Endothelial cell of umbilical vein (primary cell): ENCODE measurements at regions not wholly inside any gene's neighbourhood (a gene's known extent, or its start where the extent isn't known, plus 50 kb on each side); places are given as distances from the start of the nearest gene placed in this dataset.

ENCODE experiments used
- MYC ChIP-seq: IDR thresholded peaks from one replicate; pipeline ENCODE4 v1.6.1; 2011; ENCODE audit warnings: mild to moderate bottlenecking, low read depth, low read length
- POLR2A ChIP-seq: IDR thresholded peaks from 2 replicates; pipeline ENCODE4 v1.6.1; 2012; ENCODE audit warnings: low read depth, mild to moderate bottlenecking, control low read depth, low read length
- TF ChIP-seq, protein P1 (sequence below), 2 donors: IDR thresholded peaks; 1 replicate in 1 of 2; 2 replicates in 1 of 2; pipeline ENCODE4 v1.5.1; 2011; ENCODE audit warnings: low read length in 2 of 2, mild to moderate bottlenecking in 2 of 2, moderate library complexity in 2 of 2, control low read depth in 1 of 2, inconsistent platforms in 1 of 2, low read depth in 1 of 2; ENCODE audit not compliant: insufficient read depth in 1 of 2; ENCODE audit errors: extremely low read depth in 1 of 2

DNA sequence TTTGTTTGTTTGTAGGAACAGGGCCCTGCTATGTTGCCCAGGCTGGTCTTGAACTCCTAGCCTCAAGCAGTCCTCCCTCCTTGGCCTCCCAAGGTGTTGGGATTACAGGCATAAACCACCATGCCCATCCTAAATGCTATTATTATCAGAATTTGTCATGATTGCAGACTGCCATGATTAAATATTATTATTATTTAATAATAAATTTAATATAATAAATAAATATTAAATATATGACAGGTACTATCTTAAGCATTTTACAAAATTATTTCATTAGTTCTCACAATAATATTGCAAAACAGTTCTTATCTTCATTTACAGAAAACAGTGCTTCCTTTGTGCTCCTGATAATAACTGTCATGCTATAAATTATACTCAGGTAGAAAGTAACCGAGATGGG is 133.4 kb upstream of the JADE1 start:
- TF ChIP-seq, protein P1, sequence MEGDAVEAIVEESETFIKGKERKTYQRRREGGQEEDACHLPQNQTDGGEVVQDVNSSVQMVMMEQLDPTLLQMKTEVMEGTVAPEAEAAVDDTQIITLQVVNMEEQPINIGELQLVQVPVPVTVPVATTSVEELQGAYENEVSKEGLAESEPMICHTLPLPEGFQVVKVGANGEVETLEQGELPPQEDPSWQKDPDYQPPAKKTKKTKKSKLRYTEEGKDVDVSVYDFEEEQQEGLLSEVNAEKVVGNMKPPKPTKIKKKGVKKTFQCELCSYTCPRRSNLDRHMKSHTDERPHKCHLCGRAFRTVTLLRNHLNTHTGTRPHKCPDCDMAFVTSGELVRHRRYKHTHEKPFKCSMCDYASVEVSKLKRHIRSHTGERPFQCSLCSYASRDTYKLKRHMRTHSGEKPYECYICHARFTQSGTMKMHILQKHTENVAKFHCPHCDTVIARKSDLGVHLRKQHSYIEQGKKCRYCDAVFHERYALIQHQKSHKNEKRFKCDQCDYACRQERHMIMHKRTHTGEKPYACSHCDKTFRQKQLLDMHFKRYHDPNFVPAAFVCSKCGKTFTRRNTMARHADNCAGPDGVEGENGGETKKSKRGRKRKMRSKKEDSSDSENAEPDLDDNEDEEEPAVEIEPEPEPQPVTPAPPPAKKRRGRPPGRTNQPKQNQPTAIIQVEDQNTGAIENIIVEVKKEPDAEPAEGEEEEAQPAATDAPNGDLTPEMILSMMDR (IDR thresholded peaks at IDR 0.05; ENCODE audit: extremely low read depth in 1 of 2, insufficient read depth in 1 of 2, low read depth in 1 of 2, low read length in 2 of 2): no peak
- TF ChIP-seq MYC: no peak
- TF ChIP-seq POLR2A: no peak
